Epidermal melanocyte (primary cell): ENCODE measurements at regions not wholly inside any gene's neighbourhood (a gene's known extent, or its start where the extent isn't known, plus 50 kb on each side); places are given as distances from the start of the nearest gene placed in this dataset.
"Not testable (repeated sequence)": the region's sequence is repeated elsewhere in the genome, so short reads cannot be mapped to it uniquely, and the experiment has no call there.

Experiments used
- DNase-seq: peaks from one replicate; pipeline ENCODE4 v3.0.0; 2011; ENCODE audit warnings: low spot score; ENCODE audit not compliant: insufficient read length

GRCh38 chr21:35432601-35433000 lies 383.5 kb upstream of the RUNX1 start:
- not testable (repeated sequence) for DNase-seq

GRCh38 chr21:35430260-35430659 lies 381.2 kb upstream of the RUNX1 start:
- no peak for DNase-seq

- no peak for DNase-seq
Observed at GRCh38 chr21:35428937-35429336, 379.8 kb upstream of the RUNX1 start.

GRCh38 chr21:35428489-35428888 lies 379.4 kb upstream of the RUNX1 start:
- DNase-seq = no peak

GRCh38 chr21:35428001-35428320 lies 378.9 kb upstream of the RUNX1 start:
- no peak for DNase-seq

GRCh38 chr21:35427320-35428000 lies 378.4 kb upstream of the RUNX1 start:
- no peak for DNase-seq

- DNase-seq = no peak
Observed at GRCh38 chr21:35426897-35427296, 377.8 kb upstream of the RUNX1 start.

- DNase-seq = no peak
Observed at GRCh38 chr21:35426469-35426868, 377.4 kb upstream of the RUNX1 start.

- DNase-seq = no peak
Observed at GRCh38 chr21:35424122-35424521, 375.0 kb upstream of the RUNX1 start.

- no peak for DNase-seq
Observed at GRCh38 chr21:35423709-35424108, 374.6 kb upstream of the RUNX1 start.

GRCh38 chr21:35422011-35422410 lies 372.9 kb upstream of the RUNX1 start:
- no peak for DNase-seq

GRCh38 chr21:35421221-35421620 lies 372.1 kb upstream of the RUNX1 start:
- no peak for DNase-seq

GRCh38 chr21:35420656-35421055 lies 371.6 kb upstream of the RUNX1 start:
- no peak for DNase-seq

GRCh38 chr21:35417762-35418161 lies 368.7 kb upstream of the RUNX1 start:
- no peak for DNase-seq

- DNase-seq = no peak
Observed at GRCh38 chr21:35416866-35417489, 367.9 kb upstream of the RUNX1 start.

- DNase-seq = no peak
Observed at GRCh38 chr21:35414507-35415139, 365.5 kb upstream of the RUNX1 start.

- no peak for DNase-seq
Observed at GRCh38 chr21:35414056-35414455, 365.0 kb upstream of the RUNX1 start.

- DNase-seq = no peak
Observed at GRCh38 chr21:35412231-35412630, 363.1 kb upstream of the RUNX1 start.

- no peak for DNase-seq
Observed at GRCh38 chr21:35411434-35411833, 362.3 kb upstream of the RUNX1 start.

GRCh38 chr21:35410656-35411055 lies 361.6 kb upstream of the RUNX1 start:
- DNase-seq = no peak

GRCh38 chr21:35410123-35410522 lies 361.0 kb upstream of the RUNX1 start:
- no peak for DNase-seq

- no peak for DNase-seq
Observed at GRCh38 chr21:35408401-35408800, 359.3 kb upstream of the RUNX1 start.

GRCh38 chr21:35406635-35407034 lies 357.5 kb upstream of the RUNX1 start:
- no peak for DNase-seq
